Hepatic stellate cell (primary cell): ENCODE measurements at regions not wholly inside any gene's neighbourhood (a gene's known extent, or its start where the extent isn't known, plus 50 kb on each side); places are given as distances from the start of the nearest gene placed in this dataset.
"Not testable (repeated sequence)": the region's sequence is repeated elsewhere in the genome, so short reads cannot be mapped to it uniquely, and the experiment has no call there.

Source experiments
- DNase-seq: peaks from one replicate; pipeline ENCODE4 v3.0.0; 2011; ENCODE audit warnings: low spot score

DNA sequence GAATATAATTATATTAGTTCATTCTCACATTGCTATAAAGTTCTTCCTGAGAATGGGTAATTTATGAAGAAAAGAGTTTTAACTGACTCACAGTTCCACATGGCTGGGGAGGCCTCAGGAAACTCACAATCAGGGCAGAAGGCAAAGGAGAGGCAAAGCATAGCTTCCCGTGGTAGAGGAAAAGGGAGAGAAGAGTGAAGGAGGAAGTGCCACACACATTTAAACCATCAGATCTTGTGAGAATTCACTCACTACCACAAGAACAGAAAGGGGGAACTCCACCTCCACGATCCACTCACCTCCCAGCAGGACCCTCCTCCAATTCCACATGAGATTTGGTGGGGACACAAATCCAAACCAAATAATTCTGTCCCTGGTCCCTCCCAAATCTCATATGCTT is 773.4 kb upstream of the INTU start:
- DNase-seq, result no peak

DNA sequence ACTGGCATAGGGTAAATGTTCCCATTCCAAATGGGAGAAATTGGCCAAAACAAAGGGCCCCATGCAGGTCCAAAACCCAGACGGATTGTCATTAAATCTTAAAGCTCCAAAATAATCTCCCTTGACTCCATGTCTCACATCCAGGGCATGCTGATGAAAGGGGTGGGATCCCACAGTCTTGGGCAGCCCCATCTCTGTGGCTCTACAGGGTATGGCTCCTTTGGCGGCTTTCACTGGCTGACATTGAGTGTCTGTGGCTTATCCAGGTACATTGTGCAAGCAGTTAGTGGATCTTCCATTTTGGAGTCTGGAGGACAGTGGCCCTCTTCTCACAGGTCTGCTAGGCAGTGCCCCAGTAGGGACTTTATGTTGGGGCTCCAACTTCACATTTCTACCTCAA is 772.9 kb upstream of the INTU start:
- no peak for DNase-seq

DNA sequence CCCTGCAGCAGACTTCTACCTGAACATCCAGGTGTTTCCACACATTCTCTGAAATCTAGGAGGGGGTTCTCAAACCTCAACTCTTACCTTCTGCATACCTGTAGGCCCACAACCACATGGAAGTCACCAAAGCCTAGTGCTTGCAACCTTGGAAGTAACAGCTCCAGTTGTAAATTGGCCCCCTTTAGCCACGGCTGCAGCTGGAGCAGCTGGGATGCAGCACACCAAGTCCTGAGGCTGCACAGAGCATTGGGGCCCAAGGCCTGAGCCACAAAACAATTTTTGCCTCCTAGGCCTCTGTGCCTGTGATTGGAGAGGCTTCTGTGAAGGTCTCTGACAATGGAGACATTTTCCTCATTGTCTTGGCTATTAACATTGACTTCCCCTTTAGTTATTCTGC is 772.4 kb upstream of the INTU start:
- no peak for DNase-seq

DNA sequence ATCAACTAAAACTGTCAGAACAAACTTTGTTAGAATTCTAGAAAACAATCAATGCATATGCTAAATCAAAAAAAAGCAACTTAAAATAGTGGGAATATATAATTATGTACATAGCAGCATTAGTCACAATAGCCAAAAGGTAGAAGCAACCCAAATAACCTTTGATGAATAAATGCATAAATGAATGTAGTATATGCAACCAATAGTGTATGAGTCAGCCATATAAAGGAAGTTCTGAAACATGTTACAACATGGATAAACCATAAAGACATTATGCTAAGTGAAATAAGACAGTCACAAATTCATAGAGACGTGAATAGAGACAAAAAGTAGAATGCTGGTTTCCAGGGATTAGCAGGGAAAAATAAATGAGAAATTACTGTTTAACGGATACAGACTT is 762.8 kb upstream of the INTU start:
- DNase-seq, result no peak

DNA sequence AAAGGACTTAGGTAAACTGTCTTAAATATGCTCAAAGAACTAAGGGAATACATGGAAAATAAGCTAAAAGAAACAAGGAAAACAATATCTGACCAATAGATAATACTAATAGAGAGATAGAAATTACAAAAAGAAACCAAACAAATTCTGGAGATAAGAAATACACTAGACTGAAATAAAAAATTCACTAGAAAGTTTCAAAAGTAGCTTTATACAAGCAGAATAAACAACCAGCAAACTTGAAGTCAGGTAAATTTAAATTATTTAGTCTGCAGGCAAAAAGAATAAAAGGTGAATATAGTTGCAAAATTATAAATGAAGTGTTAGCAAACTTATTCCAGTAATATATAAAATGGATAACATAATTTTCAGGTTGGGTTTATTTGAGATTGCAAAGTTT is 760.9 kb upstream of the INTU start:
- no peak for DNase-seq

DNA sequence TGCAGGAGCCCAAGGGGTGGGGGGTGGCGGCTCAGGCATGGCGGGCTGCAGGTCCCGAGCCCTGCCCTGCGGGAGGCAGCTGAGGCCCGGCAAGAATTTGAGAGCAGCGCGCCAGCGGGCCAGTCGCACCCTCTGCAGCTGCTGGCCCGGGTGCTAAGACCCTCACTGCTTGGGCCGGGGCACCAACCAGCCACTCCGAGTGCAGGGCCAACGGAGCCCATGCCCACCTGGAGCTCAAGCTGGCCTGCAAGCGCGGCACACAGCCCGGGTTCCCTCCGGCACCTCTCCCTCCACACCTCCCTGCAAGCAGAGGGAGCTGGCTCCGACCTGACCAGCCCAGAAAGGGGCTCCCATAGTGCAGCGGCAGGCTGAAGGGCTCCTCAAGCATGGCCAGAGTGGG is 758.2 kb upstream of the INTU start:
- DNase-seq, result no peak

DNA sequence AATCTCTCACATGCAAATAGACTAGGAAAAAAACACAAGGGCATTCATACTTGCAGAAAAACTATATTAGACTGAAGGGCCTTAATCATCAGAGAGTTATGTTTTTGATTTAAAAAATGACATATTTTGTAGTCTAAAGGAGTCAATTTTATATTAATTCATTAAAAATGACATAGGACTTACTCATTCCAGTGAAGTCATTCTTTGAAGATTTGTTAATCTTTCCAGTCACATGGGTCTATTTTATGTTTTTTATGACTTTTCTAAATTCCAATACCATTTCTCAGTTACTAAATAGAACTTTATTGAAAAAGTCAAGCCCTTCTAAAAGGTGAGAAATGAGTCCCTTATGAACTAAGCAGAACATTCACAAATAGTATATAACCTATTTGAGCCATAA is 743.8 kb upstream of the INTU start:
- DNase-seq, result peak; percentile 5

DNA sequence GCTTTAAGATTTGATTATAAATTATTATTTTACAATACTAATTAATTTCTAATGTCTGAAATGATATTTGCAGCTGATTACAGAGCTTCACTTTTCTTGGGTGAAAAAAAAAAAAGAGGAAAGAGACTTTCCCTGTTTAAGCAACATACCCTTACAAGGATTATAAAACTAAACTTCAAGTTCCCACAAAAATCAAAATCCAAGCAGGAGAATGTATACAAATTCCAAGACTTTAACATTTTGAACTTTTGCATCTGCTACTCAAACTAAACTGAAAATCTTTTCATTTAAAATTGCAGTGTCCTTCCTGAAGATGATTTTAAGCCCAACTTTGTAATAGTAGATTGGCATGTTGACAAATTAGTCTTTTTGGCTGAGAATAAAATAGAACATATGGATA is 742.4 kb upstream of the INTU start:
- DNase-seq, result no peak

DNA sequence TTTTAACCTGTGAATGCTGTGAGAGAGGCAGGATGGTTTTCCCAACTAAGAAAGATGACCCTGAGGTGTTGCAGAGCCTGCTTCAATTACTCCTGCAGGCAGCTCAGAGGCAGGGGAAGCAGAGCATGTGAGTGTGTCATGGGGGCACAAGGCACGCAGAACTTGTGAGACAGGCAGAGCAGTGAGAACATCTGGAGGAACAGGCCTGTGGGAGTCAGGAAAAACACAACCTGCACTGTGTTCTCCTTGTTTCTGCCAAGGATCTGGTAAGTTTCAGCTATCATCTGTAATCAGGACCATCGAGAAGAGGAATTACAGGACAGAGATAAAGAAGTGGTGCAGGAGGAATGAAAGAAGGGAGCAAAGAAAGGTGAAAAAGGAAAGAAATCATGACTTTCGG is 741.8 kb upstream of the INTU start:
- no peak for DNase-seq

DNA sequence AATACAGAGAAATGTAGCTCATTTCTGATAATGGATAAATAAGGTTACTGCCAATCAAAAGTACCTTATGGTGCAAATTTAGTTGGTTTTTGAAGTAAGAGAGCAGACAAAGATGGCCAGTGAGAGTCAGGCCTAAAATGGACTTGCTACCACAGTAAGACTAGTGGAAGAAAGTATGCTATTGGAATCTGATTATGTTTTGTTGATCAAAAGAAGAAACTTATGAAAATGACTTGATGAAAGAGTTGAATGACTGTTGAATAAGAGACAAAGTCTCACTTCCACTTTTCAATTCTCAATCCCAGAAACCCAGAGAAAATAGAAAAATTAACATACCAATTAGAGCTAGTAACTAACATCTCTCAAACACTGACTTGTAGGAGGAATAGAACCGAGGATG is 737.8 kb upstream of the INTU start:
- DNase-seq, result no peak

DNA sequence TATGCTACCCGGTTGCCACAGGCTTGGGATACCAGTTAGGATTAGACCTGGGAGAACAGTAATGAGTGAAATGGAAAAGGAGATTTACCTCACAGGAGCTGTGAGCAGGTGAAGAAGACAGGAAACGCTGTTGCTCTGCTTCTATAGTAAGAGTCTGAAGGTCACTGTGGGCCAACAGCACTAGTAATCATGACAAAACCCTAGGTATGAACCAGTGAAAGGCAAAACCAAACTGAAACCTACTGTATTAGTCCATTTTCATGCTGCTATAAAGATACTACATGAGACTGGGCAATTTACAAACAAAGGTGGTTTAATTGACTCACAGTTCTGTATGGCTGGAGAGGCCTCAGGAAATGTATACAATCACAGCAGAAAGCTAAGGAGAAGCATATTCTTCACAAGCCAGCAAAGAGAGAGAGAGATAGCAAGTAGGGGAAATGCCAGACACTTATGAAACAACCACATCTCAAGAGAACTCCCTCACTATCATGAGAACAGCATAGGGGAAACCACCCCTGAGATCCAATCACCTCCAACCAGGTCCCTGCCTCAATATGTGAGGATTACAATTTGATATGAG is 736.7 kb upstream of the INTU start:
- no peak for DNase-seq

DNA sequence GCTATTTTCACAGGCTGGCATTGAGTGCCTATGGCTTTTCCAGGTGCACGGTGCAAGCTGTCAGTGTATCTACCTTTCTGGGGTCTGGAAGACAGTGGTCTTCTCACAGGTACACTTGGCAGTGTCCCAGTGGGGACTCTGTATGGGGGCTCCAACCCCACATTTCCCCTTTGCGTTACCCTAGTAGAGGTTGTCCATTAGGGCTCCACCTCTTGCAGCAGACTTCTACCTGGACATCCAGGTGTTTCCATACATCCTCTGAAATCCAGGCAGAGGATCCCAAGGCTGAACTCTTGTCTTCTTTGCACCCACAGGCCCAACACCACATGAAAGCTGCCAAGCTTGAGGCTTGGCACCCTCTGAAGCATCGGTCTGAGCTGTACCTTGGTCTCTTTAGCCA is 735.7 kb upstream of the INTU start:
- DNase-seq, result no peak

DNA sequence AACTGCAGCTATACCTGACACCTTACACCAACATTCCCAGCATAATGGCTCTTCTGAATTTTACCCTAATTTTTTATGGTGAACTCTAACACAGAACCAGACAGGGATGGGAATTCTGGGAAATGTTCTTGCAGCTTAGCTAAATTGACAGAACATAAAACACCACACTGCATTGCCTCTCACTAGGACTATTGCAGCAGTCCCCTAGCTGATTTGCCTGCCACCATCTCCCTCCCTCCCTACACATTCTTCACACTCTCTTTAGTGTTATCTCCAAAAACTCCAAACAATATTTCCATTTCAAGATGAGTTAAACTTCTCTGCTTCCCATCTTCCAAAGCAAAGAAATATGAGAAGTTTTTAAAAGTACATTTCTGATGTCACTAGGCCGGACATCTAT is 733.9 kb upstream of the INTU start:
- no peak for DNase-seq

DNA sequence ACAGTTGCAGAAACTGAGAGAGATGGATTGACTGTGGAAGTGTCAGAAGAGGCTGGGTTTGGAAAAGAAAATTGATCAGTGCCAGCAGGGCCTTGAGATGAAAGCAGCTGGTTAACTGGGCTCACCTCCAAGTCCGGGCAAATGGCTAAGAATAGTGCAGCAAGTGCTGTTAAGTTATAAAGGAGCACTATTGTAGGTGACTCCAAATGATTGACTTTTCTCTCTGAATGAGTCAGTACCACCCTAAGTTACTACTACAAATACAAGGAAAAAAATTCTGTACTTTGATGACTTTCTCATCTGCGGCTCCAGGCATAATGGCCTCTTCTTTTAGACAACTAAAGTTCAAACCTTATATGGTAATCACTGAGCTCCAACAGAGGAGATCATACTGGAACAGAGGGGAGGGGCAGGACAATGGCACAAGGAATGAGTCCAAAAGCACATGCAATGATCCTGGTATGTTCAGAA is 733.4 kb upstream of the INTU start:
- peak; percentile 8 for DNase-seq

DNA sequence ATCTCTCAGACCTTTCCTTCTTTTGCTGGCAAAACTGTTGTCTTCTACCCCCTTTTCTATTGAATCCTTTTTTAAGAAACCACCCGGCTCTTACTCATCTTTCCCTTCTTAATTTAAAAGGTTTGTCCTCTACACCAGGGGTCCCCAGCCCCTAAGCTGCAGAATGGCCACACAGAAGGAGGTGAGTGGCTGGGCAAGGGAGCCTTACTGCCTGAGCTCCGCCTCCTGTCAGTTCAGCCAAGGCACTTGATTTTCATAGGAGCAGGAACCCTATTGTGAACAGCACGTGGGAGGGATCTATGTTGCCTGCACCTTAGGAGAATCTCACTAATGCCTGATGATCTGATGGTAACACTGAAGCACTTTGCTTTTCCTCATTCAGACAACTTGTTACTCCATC is 726.3 kb upstream of the INTU start:
- DNase-seq, result no peak

DNA sequence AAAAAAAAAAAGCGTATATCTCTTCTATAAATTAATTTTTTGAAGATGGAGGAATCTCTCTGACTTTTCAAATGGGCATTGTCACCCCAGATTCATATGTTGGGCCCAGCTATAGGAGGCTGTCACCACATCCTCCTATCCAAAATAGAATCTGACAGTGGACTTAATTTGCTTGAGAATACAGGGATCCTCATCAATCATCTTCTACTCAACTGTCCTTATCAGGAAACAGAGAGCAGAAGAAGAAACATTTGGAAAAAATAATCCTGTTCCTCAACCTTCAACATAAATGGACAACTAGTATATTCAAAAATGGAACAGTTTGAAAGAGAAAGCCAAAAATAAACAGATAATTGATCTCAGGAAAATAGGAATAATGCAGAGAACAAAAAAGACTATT is 725.4 kb upstream of the INTU start:
- DNase-seq, result no peak

DNA sequence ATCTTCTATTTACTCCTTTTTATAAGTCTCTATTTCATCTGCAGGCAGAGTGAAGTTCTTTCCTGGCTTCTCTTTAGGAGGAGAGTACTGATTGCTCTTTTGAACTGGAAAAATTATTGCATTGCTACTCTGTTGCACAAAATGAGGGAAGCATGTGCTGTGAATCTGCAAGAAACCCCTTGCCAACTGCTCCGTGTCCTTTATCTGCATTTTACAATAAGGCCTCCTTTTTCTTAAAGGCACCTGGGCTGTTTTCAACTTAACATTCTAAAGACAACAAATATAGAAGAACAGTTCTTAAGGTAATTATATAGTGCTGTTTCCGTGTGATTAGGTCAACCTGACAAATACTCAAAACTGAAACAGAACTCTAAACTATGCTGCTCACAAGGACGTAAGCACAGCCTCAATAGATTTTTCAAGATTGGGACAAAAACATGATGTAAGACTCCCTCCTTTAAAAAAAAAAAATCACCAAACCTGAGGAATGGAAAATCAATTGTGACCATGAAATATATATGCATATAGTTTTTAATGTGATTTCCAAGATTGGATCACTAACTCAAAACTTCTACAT is 716.6 kb upstream of the INTU start:
- DNase-seq, result no peak

DNA sequence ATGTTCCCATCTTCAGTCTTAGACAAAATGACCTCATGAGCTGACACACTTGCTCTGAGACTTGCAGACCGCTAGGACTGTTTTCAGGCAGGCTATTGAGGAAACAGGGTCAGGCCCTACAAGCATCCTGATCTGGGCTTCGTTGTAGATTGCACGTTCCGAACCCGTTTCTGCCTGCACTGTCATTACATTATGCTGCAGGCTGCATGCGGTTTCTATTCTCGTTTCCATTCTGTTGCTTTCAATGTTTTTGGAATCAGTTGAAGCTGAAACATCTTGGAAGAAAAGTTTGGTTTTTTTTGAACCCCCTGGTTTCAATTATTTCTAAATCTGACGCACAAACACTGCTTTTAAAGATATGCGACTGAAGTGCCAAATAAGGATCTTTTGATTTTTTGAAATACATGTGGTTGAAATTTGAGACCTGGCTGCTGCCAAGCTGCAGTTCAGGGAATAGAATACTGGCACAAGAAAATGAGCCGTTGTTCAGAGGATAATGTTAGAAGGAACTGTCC is 716.1 kb upstream of the INTU start:
- no peak for DNase-seq

DNA sequence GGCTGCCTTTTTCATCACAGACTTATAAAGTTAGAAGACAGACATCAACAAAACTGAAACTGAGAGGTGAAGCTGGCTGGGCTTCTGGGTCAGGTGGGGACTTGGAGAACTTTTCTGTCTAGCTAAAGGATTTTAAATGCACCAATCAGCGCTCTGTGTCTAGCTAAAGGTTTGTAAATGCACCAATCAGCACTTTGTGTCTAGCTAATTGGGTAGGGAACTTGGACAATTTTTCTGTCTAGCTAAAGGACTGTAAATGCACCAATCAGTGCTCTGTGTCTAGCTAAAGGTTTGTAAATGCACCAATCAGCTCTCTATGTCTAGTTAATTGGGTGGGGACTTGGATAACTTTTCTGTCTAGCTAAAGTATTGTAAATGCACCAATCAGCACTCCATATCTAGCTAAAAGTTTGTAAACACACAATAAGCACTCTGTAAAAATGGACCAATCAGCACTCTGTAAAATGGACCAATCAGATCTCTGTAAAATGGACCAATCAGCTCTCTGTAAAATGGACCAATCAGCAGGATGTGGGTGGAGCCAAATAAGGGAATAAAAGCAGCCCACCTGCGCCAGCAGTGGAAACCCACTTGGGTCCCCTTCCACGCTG is 710.3 kb upstream of the INTU start:
- DNase-seq, result not testable (repeated sequence)

DNA sequence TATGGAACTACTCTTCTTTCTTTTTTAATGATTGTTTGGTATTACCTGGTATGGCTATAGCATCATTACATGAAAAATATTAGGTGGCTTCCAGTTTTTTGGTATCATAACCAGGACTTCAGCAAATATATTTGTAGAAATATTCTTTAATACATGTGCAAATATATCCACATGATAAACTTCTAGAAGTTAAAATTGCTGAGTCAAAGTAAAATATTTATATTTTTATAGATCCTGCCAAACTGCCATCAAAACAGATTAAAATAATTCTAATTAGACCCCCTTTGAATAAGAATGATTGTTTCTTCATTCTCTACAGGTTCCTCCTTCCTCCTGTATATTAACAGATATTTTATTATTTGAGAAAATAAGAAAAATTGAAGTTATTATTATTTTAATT is 708.5 kb upstream of the INTU start:
- DNase-seq, result no peak

DNA sequence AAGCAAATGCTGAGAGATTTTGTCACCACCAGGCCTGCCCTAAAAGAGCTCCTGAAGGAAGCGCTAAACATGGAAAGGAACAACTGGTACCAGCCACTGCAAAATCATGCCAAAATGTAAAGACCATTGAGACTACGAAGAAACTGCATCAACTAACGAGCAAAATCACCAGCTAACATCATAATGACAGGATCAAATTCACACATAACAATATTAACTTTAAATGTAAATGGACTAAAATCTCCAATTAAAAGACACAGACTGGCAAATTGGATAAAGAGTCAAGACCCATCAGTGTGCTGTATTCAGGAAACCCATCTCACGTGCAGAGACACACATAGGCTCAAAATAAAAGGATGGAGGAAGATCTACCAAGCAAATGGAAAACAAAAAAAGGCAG is 702.7 kb upstream of the INTU start:
- DNase-seq, result not testable (repeated sequence)

DNA sequence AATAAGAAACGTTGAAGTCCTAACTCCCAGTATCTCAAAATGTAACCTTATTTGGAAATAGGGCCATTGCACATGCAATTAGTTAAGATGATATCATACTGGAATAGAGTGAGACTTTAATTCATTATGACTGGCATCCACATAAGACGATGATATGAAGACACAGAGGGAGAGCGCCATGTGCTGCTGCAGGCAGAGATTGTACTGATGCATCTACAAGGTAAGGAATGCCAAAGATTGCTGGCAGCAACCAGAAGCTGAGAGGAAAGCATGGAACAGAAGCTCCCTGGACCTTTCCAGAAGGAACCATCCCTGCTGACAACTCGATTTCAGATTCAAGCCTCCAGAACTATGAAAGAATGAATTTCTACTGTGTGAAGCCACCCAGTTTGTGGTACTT is 697.0 kb upstream of the INTU start:
- no peak for DNase-seq

DNA sequence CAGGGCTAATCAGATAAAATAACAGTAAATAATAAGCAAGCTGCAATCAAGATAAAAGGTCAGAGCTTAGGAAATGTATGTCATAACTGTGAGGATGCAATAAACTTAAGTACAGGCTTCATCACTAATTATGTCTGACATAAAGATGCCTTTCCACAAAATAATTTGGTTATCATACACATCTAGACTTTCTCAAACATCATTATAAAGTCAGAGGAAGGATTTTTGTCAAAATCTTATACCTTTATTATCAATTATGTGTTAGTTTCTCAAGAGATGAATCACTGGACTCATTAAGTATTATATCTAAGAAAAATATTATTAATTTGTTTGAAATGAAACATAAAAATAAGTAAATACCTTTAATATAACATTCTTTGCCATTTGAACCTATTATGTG is 695.4 kb upstream of the INTU start:
- no peak for DNase-seq

DNA sequence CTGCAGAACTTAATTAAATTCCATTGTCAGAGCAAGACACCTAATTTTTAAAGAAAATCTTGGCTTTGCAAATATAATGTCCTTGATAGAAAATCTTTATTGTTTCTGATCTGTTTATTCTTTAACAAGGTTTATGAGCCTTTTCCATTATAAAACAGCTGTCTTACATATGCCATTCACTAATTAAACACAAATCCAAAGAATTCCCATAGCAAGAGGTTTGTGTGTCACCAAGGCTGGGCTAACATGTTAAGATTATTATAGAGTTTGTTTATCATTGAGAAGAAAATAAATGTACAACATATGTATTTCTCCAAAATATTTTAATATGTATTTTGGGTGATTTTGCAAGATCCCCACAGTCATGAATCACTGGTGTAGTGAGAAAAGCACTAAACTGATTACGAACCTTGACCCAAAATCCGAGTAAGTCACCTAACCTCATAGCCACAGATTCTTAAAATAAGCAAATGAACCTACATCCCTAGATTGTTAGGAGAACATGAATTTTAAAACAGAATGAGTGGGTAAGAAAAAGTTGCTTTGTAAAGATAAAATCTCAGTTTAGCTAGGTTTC is 694.8 kb upstream of the INTU start:
- DNase-seq, result no peak
